ENCODE measurements at regions not wholly inside any gene's neighbourhood (a gene's known extent, or its start where the extent isn't known, plus 50 kb on each side); places are given as distances from the start of the nearest gene placed in this dataset.

DNA sequence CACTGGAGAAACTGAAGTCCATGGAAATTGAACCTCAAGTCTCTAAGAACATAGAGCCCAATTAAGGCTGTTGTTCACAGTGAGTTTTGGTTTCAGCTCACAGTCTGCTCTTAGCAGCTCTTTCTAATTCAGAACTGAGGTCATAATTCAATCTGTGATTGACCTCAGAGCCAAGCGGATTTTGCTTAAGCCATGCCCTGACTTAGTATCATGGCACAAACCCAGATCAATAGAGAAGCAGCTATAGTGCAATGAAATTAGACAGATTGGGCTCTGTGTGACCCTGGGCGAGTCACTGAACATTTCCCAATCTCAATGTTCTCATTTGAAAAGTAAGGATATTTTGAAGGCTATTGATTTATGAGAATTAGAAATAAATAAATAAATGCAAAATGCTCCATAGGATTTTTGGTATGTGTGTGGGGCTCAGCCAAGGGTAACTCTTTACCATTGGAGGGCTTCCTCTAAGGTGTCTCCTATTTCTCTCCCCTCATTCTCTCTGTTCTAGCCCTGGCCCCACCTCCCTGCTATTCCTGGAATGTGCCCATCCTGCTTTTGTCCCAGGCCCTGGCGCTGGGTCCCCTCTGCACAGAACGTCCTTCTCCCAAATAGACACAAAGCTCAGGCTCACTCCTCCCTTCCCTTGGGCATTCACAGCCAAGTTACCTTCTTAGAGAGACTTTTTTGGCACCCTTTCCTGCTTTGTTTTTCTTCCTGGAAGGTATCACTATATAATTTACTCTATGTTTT is 239.6 kb downstream of the LPIN1 start:
- H3K27me3 ChIP-seq, result no peaks in the 10 kb centered on the region
- no peaks in the 10 kb centered on the region for H3K36me3 ChIP-seq
- H3K4me3 ChIP-seq, result no peak overlapping the region
- H3K9me3 ChIP-seq (replicated peaks), result no peaks in the 10 kb centered on the region; the same call in 1 of the 2 replicates
- peaks cover 22% of the 10 kb centered on the region for H3K4me1 ChIP-seq
- DNase-seq, result no peak
- no peak overlapping the region for H3K27ac ChIP-seq

DNA sequence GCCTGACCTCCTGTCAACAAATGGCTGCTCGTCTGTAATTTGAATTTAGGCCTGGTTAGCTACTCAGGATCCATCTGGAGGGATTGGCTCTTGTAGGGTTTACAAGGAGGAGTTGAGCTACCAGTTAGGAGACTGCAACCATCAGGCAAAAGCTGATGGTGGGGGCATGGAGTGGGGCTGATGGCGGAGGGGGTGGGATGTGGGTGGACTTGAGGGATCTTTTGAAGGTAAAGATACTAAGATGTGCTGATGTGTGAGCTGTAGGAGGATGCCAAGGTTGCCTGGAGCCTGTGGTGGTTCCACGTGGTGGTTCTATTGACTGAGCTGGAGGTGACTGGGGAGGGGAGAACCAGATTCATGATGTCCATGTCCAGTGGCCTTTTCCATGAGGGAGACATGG is 240.7 kb downstream of the LPIN1 start:
- no peak for DNase-seq
- Histone ChIP-seq H3K4me1 (peaks cover 15% of the 10 kb centered on the region), H3K4me3 (no peak overlapping the region), H3K27me3 (no peaks in the 10 kb centered on the region), H3K9me3 (replicated peaks) (no peaks in the 10 kb centered on the region; the same call in 1 of the 2 replicates), H3K36me3 (no peaks in the 10 kb centered on the region), H3K27ac (no peak overlapping the region)

DNA sequence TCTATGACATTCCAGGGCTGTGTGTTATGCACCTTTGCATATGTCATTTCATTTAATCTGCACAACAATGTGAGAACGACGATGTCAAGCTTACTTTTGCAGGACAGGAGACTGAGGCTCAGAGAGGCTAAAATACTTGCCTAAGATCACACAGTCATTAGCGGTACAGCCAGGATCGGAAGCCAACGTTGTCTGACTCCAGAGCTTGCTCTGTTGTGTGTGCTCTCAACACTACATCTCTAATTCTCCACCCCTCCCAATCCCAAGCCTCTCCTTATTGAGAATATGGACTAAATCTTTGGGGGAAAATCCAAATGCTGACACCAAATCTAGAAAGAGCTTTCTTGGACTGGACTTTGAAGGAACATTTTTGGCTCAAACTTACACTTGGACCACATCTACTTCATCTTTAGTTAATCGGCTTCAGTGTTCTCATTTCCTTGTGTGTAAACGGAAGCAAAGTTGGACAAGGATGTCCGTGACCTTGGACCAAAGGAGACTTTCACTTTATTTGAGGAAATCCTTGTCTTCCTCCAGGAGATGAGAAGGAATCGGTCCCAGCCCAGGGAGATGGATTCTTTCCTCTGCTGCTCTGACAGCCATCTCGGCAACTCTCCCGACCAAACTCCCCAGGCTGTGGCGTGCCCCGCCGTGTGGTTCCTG is 242.4 kb downstream of the LPIN1 start:
- no peaks in the 10 kb centered on the region; the same call in 1 of the 2 replicates for H3K9me3 ChIP-seq (replicated peaks)
- peaks cover 8% of the 10 kb centered on the region for H3K4me1 ChIP-seq
- no peak for DNase-seq
- no peak overlapping the region for H3K27ac ChIP-seq
- no peaks in the 10 kb centered on the region for H3K36me3 ChIP-seq
- no peaks in the 10 kb centered on the region for H3K27me3 ChIP-seq
- H3K4me3 ChIP-seq, result no peak overlapping the region

DNA sequence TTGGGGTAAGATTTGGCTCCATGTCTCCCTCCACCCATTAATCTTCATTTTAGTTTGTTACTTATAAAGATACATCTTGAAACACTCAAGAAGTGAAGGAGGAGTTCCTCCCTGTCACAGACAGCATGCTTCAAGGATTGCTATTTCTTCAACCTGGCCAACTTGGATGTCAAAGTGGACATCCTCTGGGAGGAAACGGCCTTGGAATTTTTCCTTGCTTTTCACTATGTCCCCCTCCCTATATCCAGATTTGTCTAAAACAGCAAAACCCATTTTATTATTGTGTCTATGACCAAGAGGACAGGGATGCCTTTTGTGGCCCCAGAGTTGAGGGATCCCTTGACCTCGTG is 242.9 kb downstream of the LPIN1 start:
- Histone ChIP-seq H3K4me3 (no peak overlapping the region), H3K9me3 (replicated peaks) (no peaks in the 10 kb centered on the region; the same call in 1 of the 2 replicates), H3K36me3 (no peaks in the 10 kb centered on the region), H3K27me3 (no peaks in the 10 kb centered on the region), H3K4me1 (peaks cover 4% of the 10 kb centered on the region; the same call in 1 of the 2 replicates), H3K27ac (no peak overlapping the region)
- DNase-seq, result no peak

DNA sequence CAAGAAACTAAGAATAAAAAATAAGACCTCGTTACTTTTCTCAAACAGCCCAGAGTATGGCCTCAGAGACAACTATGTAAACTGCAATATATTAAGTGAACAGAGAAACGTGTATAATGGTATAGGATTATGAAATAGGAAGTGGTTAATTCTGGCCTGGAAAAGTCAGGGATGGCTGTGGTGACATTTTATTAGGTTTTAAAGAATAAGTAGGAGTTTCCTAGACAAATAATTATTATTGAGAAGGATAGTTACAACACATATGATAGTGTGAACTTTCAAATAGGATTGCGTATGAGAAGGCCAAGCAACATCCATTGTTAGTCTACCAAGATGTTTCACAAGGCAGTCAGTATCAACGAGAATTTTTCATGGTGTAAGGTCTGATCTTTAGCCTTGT is 244.1 kb downstream of the LPIN1 start:
- H3K27ac ChIP-seq, result no peak overlapping the region
- no peaks in the 10 kb centered on the region for H3K36me3 ChIP-seq
- H3K9me3 ChIP-seq (replicated peaks), result no peaks in the 10 kb centered on the region; the same call in 1 of the 2 replicates
- H3K27me3 ChIP-seq, result no peaks in the 10 kb centered on the region
- DNase-seq, result no peak
- no peak overlapping the region for H3K4me3 ChIP-seq
- 0 out of 2 replicates have a peak, but pooled peaks cover 1% of the 10 kb centered on the region for H3K4me1 ChIP-seq

DNA sequence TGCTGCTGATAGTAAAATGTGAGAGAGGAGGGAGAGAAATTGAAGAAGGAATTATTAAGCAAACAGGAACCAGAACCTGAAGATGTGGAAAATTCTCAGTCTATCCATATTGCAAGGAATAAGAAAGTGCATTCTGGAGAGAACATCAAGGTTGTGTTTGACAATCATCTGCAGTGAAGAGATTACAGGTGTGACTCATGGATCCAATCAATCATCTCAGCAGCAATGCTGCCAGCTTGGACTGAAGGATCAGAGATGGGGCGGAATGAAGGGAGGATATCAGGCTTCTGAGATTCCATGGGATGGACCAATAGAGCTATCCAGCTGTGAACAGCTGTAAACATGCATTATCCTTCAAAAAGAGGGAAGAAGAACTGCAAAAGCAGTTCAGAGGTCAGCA is 247.3 kb downstream of the LPIN1 start:
- Histone ChIP-seq H3K4me3 (no peak overlapping the region), H3K4me1 (peaks cover 21% of the 10 kb centered on the region), H3K9me3 (replicated peaks) (no peaks in the 10 kb centered on the region; the same call in 1 of the 2 replicates), H3K27me3 (no peaks in the 10 kb centered on the region), H3K36me3 (no peaks in the 10 kb centered on the region), H3K27ac (no peak overlapping the region)
- no peak for DNase-seq

DNA sequence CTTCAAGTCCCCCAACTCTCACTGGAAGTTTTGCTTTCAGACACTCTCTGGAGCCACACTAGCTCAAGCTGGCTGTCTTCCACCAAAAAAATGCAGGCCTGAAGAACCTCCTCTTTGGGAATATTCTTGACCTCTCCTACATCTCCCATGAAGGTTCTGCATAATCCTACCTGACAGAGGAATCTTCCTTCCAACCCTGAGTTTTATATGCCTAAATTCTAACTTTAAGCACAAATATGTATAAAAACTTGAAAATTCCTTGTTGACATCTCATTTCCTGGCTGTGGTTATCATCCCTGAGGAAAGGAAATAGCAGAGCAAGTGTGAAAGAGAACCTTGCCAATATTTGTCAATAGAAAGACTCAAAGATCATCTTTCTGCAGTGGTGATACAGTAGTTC is 249.0 kb downstream of the LPIN1 start:
- Histone ChIP-seq H3K27me3 (no peaks in the 10 kb centered on the region), H3K9me3 (replicated peaks) (no peaks in the 10 kb centered on the region; the same call in 1 of the 2 replicates), H3K4me3 (no peak overlapping the region), H3K27ac (no peak overlapping the region), H3K4me1 (peaks cover 28% of the 10 kb centered on the region), H3K36me3 (no peaks in the 10 kb centered on the region)
- DNase-seq, result no peak

DNA sequence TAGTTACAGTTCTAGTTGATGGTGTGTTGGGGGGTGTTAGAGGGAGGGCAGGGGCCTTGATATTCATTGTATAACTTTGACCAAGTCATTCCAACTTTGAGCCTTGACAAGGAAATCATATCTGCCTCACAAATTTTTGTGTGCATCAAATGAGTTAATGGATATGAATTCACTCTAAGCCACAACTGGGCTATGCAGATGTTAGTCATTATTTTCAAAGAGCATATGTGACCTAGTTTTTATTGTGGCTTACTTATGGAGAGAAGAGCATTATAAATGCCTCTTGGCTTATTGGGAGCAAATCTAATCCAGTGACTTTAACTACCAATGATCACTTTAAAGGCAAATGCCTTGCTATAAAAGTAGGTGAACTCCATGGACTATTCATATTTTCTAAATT is 250.2 kb downstream of the LPIN1 start:
- Histone ChIP-seq H3K9me3 (replicated peaks) (no peaks in the 10 kb centered on the region; the same call in 1 of the 2 replicates), H3K27me3 (no peaks in the 10 kb centered on the region), H3K4me1 (peaks cover 28% of the 10 kb centered on the region), H3K4me3 (no peak overlapping the region), H3K27ac (no peak overlapping the region), H3K36me3 (no peaks in the 10 kb centered on the region)
- DNase-seq, result no peak

DNA sequence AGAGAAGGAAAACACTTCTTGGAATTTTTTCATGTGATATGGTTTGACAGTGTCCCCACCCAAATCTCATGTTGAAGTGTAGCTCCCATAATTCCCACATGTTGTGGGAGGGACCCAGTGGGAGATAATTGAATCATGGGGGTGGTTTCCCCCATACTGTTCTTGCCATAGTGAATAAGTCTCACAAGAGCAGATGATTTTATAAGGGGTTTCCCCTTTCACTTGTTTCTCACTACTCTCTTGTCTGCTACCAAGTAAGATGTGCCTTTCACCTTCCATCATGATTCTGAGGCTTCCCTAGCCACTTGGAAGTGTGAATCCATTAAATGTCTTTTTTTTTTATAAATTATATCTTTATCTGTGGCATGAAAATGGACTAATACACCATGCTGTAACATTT is 250.7 kb downstream of the LPIN1 start:
- Histone ChIP-seq H3K27me3 (no peaks in the 10 kb centered on the region), H3K4me1 (peaks cover 28% of the 10 kb centered on the region), H3K9me3 (replicated peaks) (no peaks in the 10 kb centered on the region; the same call in 1 of the 2 replicates), H3K4me3 (no peak overlapping the region), H3K36me3 (no peaks in the 10 kb centered on the region), H3K27ac (no peak overlapping the region)
- no peak for DNase-seq

DNA sequence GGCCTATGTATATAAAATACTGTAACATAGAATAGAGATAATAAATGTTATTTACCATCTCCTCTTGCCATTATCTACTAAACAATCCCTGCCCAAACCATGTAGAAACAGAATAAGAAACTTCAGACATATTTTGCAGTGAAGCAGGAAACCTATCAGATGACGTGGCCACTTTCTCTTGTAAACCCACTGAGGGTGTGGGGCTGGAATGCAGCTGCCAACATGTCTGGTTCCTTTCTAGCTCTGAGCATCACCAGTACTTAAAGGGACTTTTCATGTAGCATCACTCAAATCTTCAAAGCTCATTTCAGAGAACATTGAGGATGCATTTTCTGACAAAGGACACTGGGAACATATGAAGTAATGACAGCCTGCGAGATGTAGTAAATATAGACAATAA is 251.8 kb downstream of the LPIN1 start:
- peak; percentile 58 to 69 for DNase-seq
- no peaks in the 10 kb centered on the region for H3K36me3 ChIP-seq
- H3K4me1 ChIP-seq, result peaks cover 28% of the 10 kb centered on the region
- H3K27me3 ChIP-seq, result no peaks in the 10 kb centered on the region
- no peaks in the 10 kb centered on the region; the same call in 1 of the 2 replicates for H3K9me3 ChIP-seq (replicated peaks)
- peak overlapping the region; percentile 92 for H3K27ac ChIP-seq
- no peak overlapping the region for H3K4me3 ChIP-seq

DNA sequence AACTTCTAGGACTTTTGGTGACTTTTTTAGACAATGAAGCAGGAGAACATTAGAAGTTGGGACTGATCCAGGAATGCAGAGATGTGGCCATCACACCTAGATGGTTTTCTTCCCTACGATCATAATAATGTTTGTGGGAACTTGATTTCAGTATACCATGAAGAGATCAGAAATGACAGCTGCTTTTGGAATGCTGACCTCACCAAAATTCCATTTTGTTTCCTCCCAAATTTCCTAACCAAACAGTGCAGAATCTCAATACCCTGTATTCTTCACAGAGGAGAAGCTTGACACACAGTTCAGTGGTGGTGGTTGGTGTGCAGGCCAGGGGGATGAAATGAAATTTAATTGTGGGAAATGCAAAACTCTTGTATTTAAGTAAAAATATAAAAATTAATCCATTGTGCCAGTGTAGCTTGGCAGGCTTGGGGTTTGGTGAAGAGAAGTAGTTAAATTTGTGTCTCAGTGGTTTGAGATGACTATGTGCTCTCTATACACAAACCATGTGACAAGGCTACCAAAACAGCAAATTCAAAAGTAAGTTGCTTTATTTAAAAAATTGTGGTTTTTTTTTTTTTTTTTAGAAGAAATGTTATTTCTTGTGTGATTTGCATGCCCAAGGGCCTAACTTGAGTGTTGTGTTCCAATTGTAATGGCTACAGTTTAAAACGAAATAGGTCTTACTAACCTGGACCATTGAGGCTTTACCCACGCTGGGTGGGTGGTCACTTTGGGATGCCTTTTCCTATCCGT is 252.4 kb downstream of the LPIN1 start:
- peak; percentile 36 to 63 for DNase-seq
- Histone ChIP-seq H3K9me3 (replicated peaks) (no peaks in the 10 kb centered on the region; the same call in 1 of the 2 replicates), H3K36me3 (no peaks in the 10 kb centered on the region), H3K4me3 (no peak overlapping the region), H3K4me1 (peaks cover 28% of the 10 kb centered on the region), H3K27ac (peak overlapping the region; percentile 92), H3K27me3 (no peaks in the 10 kb centered on the region)

DNA sequence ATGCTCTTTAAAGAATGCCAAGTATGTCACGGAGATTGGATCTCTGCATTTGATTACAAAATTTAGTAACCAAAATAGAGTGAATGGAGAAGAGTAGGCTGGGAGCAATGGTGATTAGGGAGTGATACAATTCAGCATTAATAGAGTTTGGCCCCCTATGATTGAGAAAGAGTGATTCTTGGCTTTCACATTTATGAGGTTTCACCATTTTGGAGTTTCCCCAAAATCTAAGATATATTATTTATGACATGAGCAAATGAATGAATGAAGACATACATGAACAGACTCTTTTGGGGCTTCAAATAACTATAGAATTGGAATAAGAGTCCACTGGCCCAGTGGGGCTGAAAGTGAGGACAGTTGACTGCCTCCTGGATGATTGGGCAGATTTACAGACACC is 255.2 kb downstream of the LPIN1 start:
- DNase-seq, result no peak
- no peaks in the 10 kb centered on the region; the same call in 1 of the 2 replicates for H3K9me3 ChIP-seq (replicated peaks)
- no peaks in the 10 kb centered on the region for H3K36me3 ChIP-seq
- H3K4me1 ChIP-seq, result peaks cover 37% of the 10 kb centered on the region
- H3K27ac ChIP-seq, result no peak overlapping the region
- H3K4me3 ChIP-seq, result no peak overlapping the region
- H3K27me3 ChIP-seq, result no peaks in the 10 kb centered on the region

DNA sequence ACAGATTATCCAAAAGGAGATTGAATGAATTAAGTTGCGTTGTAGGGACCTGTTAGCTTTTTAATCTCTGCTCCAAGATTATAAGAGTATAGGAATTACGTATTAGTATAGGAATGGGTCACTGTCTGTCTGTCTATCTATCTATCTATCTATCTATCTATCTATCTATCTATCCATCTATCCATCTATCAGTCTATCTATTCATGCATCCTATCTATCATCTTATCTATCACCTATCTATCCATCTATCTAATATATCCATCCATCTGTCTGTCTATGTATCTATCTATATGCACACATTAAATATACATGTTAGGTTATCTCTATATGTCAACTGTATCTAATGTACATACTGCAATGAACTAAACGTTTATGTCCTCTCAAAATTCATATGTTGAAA is 255.8 kb downstream of the LPIN1 start:
- peaks cover 38% of the 10 kb centered on the region for H3K4me1 ChIP-seq
- H3K36me3 ChIP-seq, result no peaks in the 10 kb centered on the region
- no peak overlapping the region for H3K4me3 ChIP-seq
- no peak for DNase-seq
- H3K27ac ChIP-seq, result no peak overlapping the region
- H3K27me3 ChIP-seq, result no peaks in the 10 kb centered on the region
- H3K9me3 ChIP-seq (replicated peaks), result no peaks in the 10 kb centered on the region; the same call in 1 of the 2 replicates

DNA sequence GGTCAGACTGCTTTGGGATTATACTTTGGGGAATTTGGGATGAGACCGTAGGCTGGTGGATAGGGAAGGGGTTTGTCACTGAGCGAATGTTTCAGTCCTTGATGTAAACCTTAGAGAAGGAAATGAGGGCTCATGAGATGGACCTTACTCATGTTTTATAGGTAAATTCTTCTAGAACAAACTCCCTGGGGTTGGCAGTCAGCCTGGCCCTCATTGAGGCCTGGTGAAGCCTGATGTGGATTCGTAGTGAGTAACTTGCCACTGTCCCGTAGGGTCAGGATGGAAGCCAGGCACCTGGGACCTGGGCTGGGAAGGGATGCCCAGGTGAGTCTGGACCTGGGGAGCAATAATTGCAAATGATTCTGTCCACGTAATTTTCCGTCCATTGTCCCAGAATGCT is 258.3 kb downstream of the LPIN1 start:
- DNase-seq, result no peak
- no peaks in the 10 kb centered on the region for H3K27me3 ChIP-seq
- H3K27ac ChIP-seq, result no peak overlapping the region
- peaks cover 41% of the 10 kb centered on the region for H3K4me1 ChIP-seq
- no peaks in the 10 kb centered on the region for H3K36me3 ChIP-seq
- no peak overlapping the region for H3K4me3 ChIP-seq
- H3K9me3 ChIP-seq (replicated peaks), result no peaks in the 10 kb centered on the region

Measured in SJCRH30 (cell line).